B cell (primary cell): ENCODE measurements at regions not wholly inside any gene's neighbourhood (a gene's known extent, or its start where the extent isn't known, plus 50 kb on each side); places are given as distances from the start of the nearest gene placed in this dataset.

Experiments
- EZH2 ChIP-seq: IDR thresholded peaks from 2 replicates; pipeline ENCODE4 v1.6.1; 2012; ENCODE audit warnings: borderline replicate concordance, low read depth, mild to moderate bottlenecking, moderate library complexity, low read length; ENCODE audit not compliant: insufficient read depth, poor library complexity, severe bottlenecking
- TF ChIP-seq, protein P1 (sequence below): fragments of 200-600 bp; IDR thresholded peaks from one replicate; pipeline ENCODE4 v1.8.0; 2022; ENCODE audit warnings: antibody characterized with exemption, mild to moderate bottlenecking

DNA sequence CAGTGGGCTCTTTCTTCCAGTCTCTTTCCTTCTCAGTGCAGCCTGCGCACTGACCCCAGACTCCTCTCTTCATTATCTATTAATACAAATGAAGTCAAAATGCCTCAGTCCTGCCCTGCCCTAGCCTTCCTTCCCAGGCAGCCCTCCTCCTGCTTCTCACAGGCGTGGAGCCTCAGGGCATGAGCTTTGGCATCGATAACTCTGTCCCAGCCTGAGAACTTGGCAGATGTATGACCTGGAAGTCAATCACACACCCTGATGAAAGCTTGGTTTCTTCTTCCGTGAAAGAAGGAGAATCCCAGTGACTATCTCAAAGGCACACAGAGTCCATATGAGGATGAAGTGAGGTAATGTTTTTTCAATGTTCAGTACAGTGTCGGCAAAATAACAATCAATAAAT lies 600.7 kb upstream of the ID2 start:
- TF ChIP-seq, protein P1, sequence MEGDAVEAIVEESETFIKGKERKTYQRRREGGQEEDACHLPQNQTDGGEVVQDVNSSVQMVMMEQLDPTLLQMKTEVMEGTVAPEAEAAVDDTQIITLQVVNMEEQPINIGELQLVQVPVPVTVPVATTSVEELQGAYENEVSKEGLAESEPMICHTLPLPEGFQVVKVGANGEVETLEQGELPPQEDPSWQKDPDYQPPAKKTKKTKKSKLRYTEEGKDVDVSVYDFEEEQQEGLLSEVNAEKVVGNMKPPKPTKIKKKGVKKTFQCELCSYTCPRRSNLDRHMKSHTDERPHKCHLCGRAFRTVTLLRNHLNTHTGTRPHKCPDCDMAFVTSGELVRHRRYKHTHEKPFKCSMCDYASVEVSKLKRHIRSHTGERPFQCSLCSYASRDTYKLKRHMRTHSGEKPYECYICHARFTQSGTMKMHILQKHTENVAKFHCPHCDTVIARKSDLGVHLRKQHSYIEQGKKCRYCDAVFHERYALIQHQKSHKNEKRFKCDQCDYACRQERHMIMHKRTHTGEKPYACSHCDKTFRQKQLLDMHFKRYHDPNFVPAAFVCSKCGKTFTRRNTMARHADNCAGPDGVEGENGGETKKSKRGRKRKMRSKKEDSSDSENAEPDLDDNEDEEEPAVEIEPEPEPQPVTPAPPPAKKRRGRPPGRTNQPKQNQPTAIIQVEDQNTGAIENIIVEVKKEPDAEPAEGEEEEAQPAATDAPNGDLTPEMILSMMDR: no peak
- no peak for TF ChIP-seq EZH2
